Gastroesophageal sphincter (tissue), 3 donors: ENCODE measurements at regions not wholly inside any gene's neighbourhood (a gene's known extent, or its start where the extent isn't known, plus 50 kb on each side); places are given as distances from the start of the nearest gene placed in this dataset.

Experiments used
- EP300 ChIP-seq: sonication (generic); formaldehyde crosslinking; IDR thresholded peaks from one replicate; pipeline ENCODE4 v1.6.1; 2017; ENCODE audit warnings: antibody characterized with exemption, mild to moderate bottlenecking
- POLR2AphosphoS5 ChIP-seq: sonication (generic); formaldehyde crosslinking; IDR thresholded peaks from one replicate; pipeline ENCODE4 v1.6.1; 2017; ENCODE audit warnings: antibody characterized with exemption
- TF ChIP-seq, protein P1 (sequence below), 4 experiments: fragments of 200-600 bp in 2 of 4; fragments of 450-650 bp in 2 of 4; sonication (generic) in 1 of 4; IDR thresholded peaks; one replicate each; pipeline ENCODE4 v1.5.1; 2017 to 2019; ENCODE audit warnings: antibody characterized with exemption in 4 of 4, mild to moderate bottlenecking in 2 of 4, moderate library complexity in 2 of 4

- TF ChIP-seq, protein P1, sequence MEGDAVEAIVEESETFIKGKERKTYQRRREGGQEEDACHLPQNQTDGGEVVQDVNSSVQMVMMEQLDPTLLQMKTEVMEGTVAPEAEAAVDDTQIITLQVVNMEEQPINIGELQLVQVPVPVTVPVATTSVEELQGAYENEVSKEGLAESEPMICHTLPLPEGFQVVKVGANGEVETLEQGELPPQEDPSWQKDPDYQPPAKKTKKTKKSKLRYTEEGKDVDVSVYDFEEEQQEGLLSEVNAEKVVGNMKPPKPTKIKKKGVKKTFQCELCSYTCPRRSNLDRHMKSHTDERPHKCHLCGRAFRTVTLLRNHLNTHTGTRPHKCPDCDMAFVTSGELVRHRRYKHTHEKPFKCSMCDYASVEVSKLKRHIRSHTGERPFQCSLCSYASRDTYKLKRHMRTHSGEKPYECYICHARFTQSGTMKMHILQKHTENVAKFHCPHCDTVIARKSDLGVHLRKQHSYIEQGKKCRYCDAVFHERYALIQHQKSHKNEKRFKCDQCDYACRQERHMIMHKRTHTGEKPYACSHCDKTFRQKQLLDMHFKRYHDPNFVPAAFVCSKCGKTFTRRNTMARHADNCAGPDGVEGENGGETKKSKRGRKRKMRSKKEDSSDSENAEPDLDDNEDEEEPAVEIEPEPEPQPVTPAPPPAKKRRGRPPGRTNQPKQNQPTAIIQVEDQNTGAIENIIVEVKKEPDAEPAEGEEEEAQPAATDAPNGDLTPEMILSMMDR (IDR thresholded peaks at IDR 0.05) = no peak
- TF ChIP-seq POLR2AphosphoS5 (no peak), EP300 (no peak)
Observed at GRCh38 chr2:215712219-215712868, 276.5 kb upstream of the FN1 start.
